HG03571 (cell line): ENCODE measurements at regions not wholly inside any gene's neighbourhood (a gene's known extent, or its start where the extent isn't known, plus 50 kb on each side); places are given as distances from the start of the nearest gene placed in this dataset.
"Not testable (repeated sequence)": the region's sequence is repeated elsewhere in the genome, so short reads cannot be mapped to it uniquely, and the experiment has no call there.

Source experiments
- ATAC-seq: cut with Tn5 transposase; IDR thresholded peaks from one replicate; pipeline ENCODE4 v1.9.1; 2021; ENCODE audit not compliant: unreplicated experiment

- no peak for ATAC-seq
Measured at GRCh38 chr14:39558525-39558924, 126.3 kb upstream of the FBXO33 start.

GRCh38 chr14:39555749-39556148 lies 123.5 kb upstream of the FBXO33 start:
- no peak for ATAC-seq

GRCh38 chr14:39554576-39554975 lies 122.3 kb upstream of the FBXO33 start:
- no peak for ATAC-seq

- ATAC-seq = no peak
Measured at GRCh38 chr14:39548358-39548757, 116.1 kb upstream of the FBXO33 start.

GRCh38 chr14:39547845-39548244 lies 115.6 kb upstream of the FBXO33 start:
- no peak for ATAC-seq

- no peak for ATAC-seq
Measured at GRCh38 chr14:39505812-39506211, 73.6 kb upstream of the FBXO33 start.

GRCh38 chr14:39500253-39500652 lies 68.0 kb upstream of the FBXO33 start:
- no peak for ATAC-seq

- ATAC-seq = no peak
Measured at GRCh38 chr14:39499514-39499913, 67.3 kb upstream of the FBXO33 start.

GRCh38 chr14:39497677-39498076 lies 65.4 kb upstream of the FBXO33 start:
- not testable (repeated sequence) for ATAC-seq

GRCh38 chr14:39492267-39492666 lies 60.0 kb upstream of the FBXO33 start:
- no peak for ATAC-seq

GRCh38 chr14:39491134-39491571 lies 58.9 kb upstream of the FBXO33 start:
- no peak for ATAC-seq

- ATAC-seq = no peak
Measured at GRCh38 chr14:39488600-39488999, 56.4 kb upstream of the FBXO33 start.

GRCh38 chr14:39483682-39484081 lies 51.4 kb upstream of the FBXO33 start:
- no peak for ATAC-seq
